Mucosa of rectum (tissue), 2 donors: ENCODE measurements at regions not wholly inside any gene's neighbourhood (a gene's known extent, or its start where the extent isn't known, plus 50 kb on each side); places are given as distances from the start of the nearest gene placed in this dataset.
"Not testable (repeated sequence)": the region's sequence is repeated elsewhere in the genome, so short reads cannot be mapped to it uniquely, and the experiment has no call there.

Experiments
- H3K27ac ChIP-seq, 2 donors: one replicate each; pipeline ENCODE4 v1.7.0; 2013; ENCODE audit warnings: inconsistent platforms in 2 of 2, low read depth in 2 of 2, low read length in 2 of 2
- H3K27me3 ChIP-seq, 2 donors: one replicate each; pipeline ENCODE4 v1.7.0; 2013; ENCODE audit warnings: low read length in 2 of 2; ENCODE audit not compliant: control insufficient read depth in 2 of 2, insufficient read depth in 2 of 2
- H3K36me3 ChIP-seq, 2 donors: one replicate each; pipeline ENCODE4 v1.7.0; 2013; ENCODE audit warnings: low read length in 2 of 2; ENCODE audit not compliant: control insufficient read depth in 2 of 2, insufficient read depth in 2 of 2
- H3K4me1 ChIP-seq, 2 donors: one replicate each; pipeline ENCODE4 v1.7.0; 2013; ENCODE audit warnings: low read length in 2 of 2, mild to moderate bottlenecking in 1 of 2; ENCODE audit not compliant: control insufficient read depth in 2 of 2, insufficient read depth in 2 of 2
- H3K4me3 ChIP-seq, 2 donors: one replicate each; pipeline ENCODE4 v1.7.0; 2013; ENCODE audit warnings: low read length in 2 of 2
- H3K9ac ChIP-seq, 2 donors: one replicate each; pipeline ENCODE4 v1.7.0; 2013; ENCODE audit warnings: low read length in 2 of 2, low read depth in 1 of 2, mild to moderate bottlenecking in 1 of 2
- H3K9me3 ChIP-seq, 2 donors: one replicate each; pipeline ENCODE4 v1.7.0; 2013; ENCODE audit warnings: low read length in 2 of 2; ENCODE audit not compliant: control insufficient read depth in 2 of 2
- donor health status: healthy.
- donor health status: Normal muscosa, but diverticular disease.

GRCh38 chr4:187000281-187000680, 276.6 kb upstream of the FAT1 start:
- Histone ChIP-seq H3K4me3 (no peak overlapping the region), H3K27me3 (no peaks in the 10 kb centered on the region), H3K36me3 (no peaks in the 10 kb centered on the region), H3K9ac (no peak overlapping the region), H3K4me1 (no peaks in the 10 kb centered on the region), H3K27ac (no peak overlapping the region), H3K9me3 (no peaks in the 10 kb centered on the region)

DNA sequence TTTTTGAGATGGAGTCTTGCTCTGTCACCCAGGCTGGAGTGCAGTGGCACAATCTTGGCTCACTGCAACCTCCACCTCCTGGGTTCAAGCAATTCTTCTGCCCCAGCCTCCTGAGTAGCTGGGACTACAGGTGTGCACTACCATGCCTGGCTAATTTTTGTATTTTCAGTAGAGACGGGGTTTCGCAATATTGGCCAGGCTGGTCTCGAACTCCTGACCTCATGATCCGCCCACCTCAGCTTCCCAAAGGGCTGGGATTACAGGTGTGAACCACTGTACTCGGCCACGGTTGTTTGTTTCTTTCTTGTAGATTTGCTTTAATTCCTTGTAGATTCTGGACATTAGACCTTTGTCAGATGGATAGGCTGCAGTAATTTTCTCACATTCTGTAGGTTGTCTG, 278.5 kb upstream of the FAT1 start:
- not testable (repeated sequence) for H3K9me3 ChIP-seq, H3K9ac ChIP-seq, H3K4me3 ChIP-seq, H3K27ac ChIP-seq, H3K27me3 ChIP-seq, H3K36me3 ChIP-seq, H3K4me1 ChIP-seq

DNA sequence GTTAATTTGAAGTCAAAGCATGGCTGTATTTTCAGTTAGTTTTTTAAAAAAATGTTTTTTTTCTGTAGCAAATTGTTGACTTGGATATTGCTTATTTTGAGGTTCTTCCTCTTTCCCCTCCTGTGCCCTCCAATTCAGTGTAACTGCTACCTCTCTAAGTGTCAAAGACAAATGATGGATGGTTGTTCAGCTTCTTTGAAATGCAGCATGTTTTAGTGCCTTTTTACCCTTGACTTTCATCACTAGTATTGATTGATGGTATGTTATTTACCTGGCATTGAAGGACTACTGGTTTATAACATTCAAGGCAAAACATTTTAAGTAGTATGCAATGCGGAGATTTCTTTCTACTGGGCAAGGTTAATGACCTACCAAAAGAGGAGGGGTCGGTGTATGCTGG, 281.0 kb upstream of the FAT1 start:
- no peaks in the 10 kb centered on the region for H3K9me3 ChIP-seq
- H3K27me3 ChIP-seq, result no peaks in the 10 kb centered on the region
- H3K4me1 ChIP-seq, result no peaks in the 10 kb centered on the region
- H3K27ac ChIP-seq, result no peak overlapping the region
- no peak overlapping the region for H3K4me3 ChIP-seq
- no peak overlapping the region for H3K9ac ChIP-seq
- H3K36me3 ChIP-seq, result no peaks in the 10 kb centered on the region

DNA sequence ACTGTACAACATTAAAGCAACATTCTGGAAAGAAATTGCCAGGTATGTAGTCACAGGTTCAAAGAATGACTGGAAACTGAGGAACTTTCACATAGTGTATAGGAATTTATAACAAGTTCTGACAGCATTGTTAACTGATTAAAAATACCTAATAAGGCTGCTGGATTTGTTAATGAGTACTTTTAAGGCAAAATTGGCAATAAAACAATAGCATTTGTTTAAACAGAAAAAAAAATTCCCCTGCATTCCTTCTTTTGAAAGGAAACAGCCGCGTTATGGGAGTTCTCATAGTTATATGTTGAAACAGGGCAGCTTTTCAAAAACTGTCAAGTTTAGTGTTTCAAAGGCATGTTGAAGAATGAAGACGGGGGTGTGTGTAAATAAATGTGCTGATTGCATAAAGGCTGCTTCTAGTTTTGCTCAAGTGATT, 282.5 kb upstream of the FAT1 start:
- H3K36me3 ChIP-seq, result no peaks in the 10 kb centered on the region
- H3K4me1 ChIP-seq, result no peaks in the 10 kb centered on the region
- H3K27me3 ChIP-seq, result no peaks in the 10 kb centered on the region
- no peak overlapping the region for H3K4me3 ChIP-seq
- no peak overlapping the region for H3K9ac ChIP-seq
- no peak overlapping the region for H3K27ac ChIP-seq
- no peaks in the 10 kb centered on the region for H3K9me3 ChIP-seq

- H3K27me3 ChIP-seq, result no peaks in the 10 kb centered on the region
- no peaks in the 10 kb centered on the region for H3K4me1 ChIP-seq
- H3K4me3 ChIP-seq, result no peak overlapping the region
- no peaks in the 10 kb centered on the region for H3K36me3 ChIP-seq
- no peaks in the 10 kb centered on the region for H3K9me3 ChIP-seq
- no peak overlapping the region for H3K27ac ChIP-seq
- H3K9ac ChIP-seq, result no peak overlapping the region
Observed at GRCh38 chr4:187010052-187010451, 286.4 kb upstream of the FAT1 start.

GRCh38 chr4:187016101-187016500, 292.4 kb upstream of the FAT1 start:
- Histone ChIP-seq H3K27me3 (no peaks in the 10 kb centered on the region), H3K9me3 (no peaks in the 10 kb centered on the region), H3K9ac (no peak overlapping the region), H3K27ac (no peak overlapping the region), H3K36me3 (no peaks in the 10 kb centered on the region), H3K4me1 (no peaks in the 10 kb centered on the region), H3K4me3 (no peak overlapping the region)

GRCh38 chr4:187017147-187017546, 293.5 kb upstream of the FAT1 start:
- Histone ChIP-seq H3K27ac (no peak overlapping the region), H3K36me3 (no peaks in the 10 kb centered on the region), H3K4me3 (no peak overlapping the region), H3K9ac (no peak overlapping the region), H3K27me3 (no peaks in the 10 kb centered on the region), H3K4me1 (no peaks in the 10 kb centered on the region), H3K9me3 (no peaks in the 10 kb centered on the region)

DNA sequence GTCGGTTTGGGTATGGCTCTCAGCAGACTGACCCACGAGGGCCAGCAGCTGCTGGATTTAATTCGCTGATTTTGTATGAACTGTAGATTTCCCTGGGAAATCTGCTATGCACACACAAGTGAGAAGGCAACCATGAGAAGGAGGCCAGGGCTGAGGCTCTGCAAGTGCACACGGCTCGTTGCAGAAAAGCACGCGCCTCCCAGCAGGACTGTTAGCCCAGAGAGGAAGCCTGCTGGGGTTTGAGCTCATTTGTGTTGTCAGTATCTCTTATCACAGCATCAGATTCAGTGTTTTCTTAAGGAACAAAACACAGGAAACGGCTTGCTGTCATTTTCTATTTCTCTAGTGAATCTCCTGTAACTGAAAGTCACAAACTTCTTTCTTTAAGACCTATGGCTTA, 296.2 kb upstream of the FAT1 start:
- Histone ChIP-seq H3K27me3 (no peaks in the 10 kb centered on the region), H3K4me3 (no peak overlapping the region), H3K9ac (no peak overlapping the region), H3K27ac (no peak overlapping the region), H3K4me1 (no peaks in the 10 kb centered on the region), H3K36me3 (no peaks in the 10 kb centered on the region), H3K9me3 (no peaks in the 10 kb centered on the region)

DNA sequence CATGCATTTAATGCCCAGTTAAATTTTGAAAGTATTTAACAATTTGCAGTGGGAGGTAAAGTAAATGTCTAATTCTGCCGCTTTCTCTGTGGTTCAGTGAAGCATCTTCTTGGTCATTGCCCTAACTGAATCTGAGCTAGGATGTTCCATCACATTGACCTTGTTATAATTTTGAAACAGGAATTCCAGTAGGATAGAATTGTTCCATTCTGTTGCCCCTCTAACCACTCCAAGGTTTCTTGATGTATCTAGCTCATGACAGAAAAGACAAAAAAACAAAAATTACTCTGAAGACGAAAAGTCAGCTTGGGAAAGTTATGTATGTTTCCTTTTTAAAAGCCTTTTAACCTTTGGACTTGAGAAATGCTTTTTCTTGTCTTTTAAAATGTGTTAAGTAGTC, 297.0 kb upstream of the FAT1 start:
- H3K36me3 ChIP-seq, result no peaks in the 10 kb centered on the region
- H3K4me1 ChIP-seq, result no peaks in the 10 kb centered on the region
- H3K27me3 ChIP-seq, result no peaks in the 10 kb centered on the region
- H3K27ac ChIP-seq, result no peak overlapping the region
- H3K9me3 ChIP-seq, result no peaks in the 10 kb centered on the region
- no peak overlapping the region for H3K9ac ChIP-seq
- no peak overlapping the region for H3K4me3 ChIP-seq

DNA sequence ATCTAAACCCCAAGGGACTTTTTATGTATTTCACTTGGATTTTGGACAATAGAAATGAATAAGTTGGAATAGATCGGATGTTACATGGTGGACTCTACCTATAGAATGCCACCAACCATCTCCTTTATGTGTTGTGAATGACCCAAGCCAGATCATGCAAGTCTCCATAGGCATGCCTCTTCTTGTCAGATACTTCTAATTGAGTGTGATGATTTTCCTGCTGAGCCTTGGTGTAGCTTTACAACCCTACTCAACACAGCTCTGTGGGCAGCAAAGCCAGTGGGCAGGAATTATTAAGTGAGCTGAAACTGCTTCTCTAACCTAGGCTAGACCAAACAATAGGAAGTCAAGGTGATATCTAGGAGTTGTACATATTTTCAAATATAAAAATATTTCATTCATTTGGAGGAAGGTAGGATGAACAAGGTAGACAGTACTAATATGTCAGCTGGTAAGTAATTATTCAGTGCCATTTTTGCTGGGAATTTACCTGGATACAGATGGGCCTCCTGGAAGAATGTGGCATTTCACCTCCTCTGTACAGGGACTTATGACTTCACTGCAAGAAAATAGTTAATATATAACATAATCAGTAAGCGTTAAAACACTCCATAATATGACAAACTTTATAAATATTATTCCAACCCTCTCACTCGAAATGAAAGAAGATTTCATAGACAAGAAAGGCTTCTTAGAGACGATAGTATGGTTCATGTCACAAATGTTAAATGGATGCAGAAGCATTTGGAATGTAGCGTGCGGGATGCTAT, 298.0 kb upstream of the FAT1 start:
- Histone ChIP-seq H3K27ac (no peak overlapping the region), H3K36me3 (no peaks in the 10 kb centered on the region), H3K9me3 (no peaks in the 10 kb centered on the region), H3K9ac (no peak overlapping the region), H3K27me3 (no peaks in the 10 kb centered on the region), H3K4me1 (no peaks in the 10 kb centered on the region), H3K4me3 (no peak overlapping the region)

GRCh38 chr4:187027272-187027671, 303.6 kb upstream of the FAT1 start:
- Histone ChIP-seq H3K9ac (no peak overlapping the region), H3K27ac (no peak overlapping the region), H3K27me3 (no peaks in the 10 kb centered on the region), H3K36me3 (no peaks in the 10 kb centered on the region), H3K4me3 (no peak overlapping the region), H3K4me1 (no peaks in the 10 kb centered on the region), H3K9me3 (no peaks in the 10 kb centered on the region)
